RWPE1 (cell line): ENCODE measurements at regions not wholly inside any gene's neighbourhood (a gene's known extent, or its start where the extent isn't known, plus 50 kb on each side); places are given as distances from the start of the nearest gene placed in this dataset.

Source experiments
- CTCF ChIA-PET: fragments of 350-600 bp; sonication (Branson Sonifier 250); formaldehyde crosslinking; extraction: SDS; loops from one replicate; lab custom pipeline; 2021; lab: Yijun Ruan, JAX
- POLR2A ChIA-PET: fragments of 400-600 bp; formaldehyde crosslinking; extraction: SDS; loops from one replicate; lab custom pipeline; 2020; ENCODE audit warnings: antibody characterized with exemption; ENCODE audit not compliant: low non-redundant PET; lab: Yijun Ruan, JAX
- DNase-seq: peaks from one replicate; pipeline ENCODE4 v3.0.0; 2012; ENCODE audit warnings: low spot score
- H3K27ac ChIP-seq: fragments of 450-650 bp; 2 replicates; pipeline ENCODE4 v1.5.1; 2017
- TF ChIP-seq, protein P1 (sequence below): fragments of 450-650 bp; conservative IDR thresholded peaks from 2 replicates; pipeline ENCODE4 v1.5.1; 2017; ENCODE audit warnings: low read depth, mild to moderate bottlenecking

DNA sequence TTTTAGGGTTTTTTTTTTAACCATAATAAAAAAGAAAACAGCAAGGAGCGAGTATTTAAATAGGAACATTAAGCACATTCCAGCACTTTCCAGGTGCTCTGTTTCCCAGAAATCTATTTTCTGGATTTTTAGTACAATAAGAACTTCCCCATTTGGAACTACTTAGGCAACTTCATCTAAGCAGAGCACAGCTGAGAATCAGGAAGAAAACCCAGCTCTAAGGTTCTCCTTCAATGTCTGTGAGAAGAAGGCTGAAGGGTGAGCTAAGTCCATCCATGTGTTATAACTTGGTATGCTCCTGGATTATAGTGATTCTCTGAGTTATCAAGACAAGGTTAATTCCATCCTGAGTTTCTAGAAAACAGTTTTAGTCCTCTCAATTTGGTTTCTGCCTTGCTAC is 181.9 kb downstream of the CYP26A1 start:
- CTCF ChIA-PET, result interaction anchor here (0.6 kb wide), 4 partner anchors 19 to 175 kb away, joined by 3 to 5 read pairs (median 4); no protein-coding TSS in a partner anchor
- TF ChIP-seq, protein P1, sequence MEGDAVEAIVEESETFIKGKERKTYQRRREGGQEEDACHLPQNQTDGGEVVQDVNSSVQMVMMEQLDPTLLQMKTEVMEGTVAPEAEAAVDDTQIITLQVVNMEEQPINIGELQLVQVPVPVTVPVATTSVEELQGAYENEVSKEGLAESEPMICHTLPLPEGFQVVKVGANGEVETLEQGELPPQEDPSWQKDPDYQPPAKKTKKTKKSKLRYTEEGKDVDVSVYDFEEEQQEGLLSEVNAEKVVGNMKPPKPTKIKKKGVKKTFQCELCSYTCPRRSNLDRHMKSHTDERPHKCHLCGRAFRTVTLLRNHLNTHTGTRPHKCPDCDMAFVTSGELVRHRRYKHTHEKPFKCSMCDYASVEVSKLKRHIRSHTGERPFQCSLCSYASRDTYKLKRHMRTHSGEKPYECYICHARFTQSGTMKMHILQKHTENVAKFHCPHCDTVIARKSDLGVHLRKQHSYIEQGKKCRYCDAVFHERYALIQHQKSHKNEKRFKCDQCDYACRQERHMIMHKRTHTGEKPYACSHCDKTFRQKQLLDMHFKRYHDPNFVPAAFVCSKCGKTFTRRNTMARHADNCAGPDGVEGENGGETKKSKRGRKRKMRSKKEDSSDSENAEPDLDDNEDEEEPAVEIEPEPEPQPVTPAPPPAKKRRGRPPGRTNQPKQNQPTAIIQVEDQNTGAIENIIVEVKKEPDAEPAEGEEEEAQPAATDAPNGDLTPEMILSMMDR, result no peak
- no peak overlapping the region for H3K27ac ChIP-seq
- POLR2A ChIA-PET, result no interaction called here
- DNase-seq, result no peak
